Lung (tissue), 11 donors: ENCODE measurements at regions not wholly inside any gene's neighbourhood (a gene's known extent, or its start where the extent isn't known, plus 50 kb on each side); places are given as distances from the start of the nearest gene placed in this dataset.

Experiments
- ATAC-seq: fragments of 200-7000 bp; cut with Tn5 transposase; one replicate; pipeline ENCODE4 v1.9.1; 2020; ENCODE audit warnings: moderate number of reproducible peaks; ENCODE audit not compliant: insufficient read depth, low FRiP score
- DNase-seq, 3 donors: peaks; one replicate each; pipeline ENCODE4 v3.0.0-alpha.2; 2013 to 2017
- H3K27ac ChIP-seq, 2 donors: one replicate each; pipeline ENCODE4 v1.5.1; 2013; ENCODE audit warnings: mild to moderate bottlenecking in 2 of 2, moderate library complexity in 2 of 2, control low read depth in 1 of 2, inconsistent platforms in 1 of 2, low read depth in 1 of 2, low read length in 1 of 2
- H3K27me3 ChIP-seq, 3 donors: one replicate each; pipeline ENCODE4 v1.5.1; 2013; ENCODE audit warnings: low read length in 2 of 3; ENCODE audit not compliant: control insufficient read depth in 3 of 3, insufficient read depth in 3 of 3
- H3K36me3 ChIP-seq, 4 donors: one replicate each; pipeline ENCODE4 v1.5.1; 2013; ENCODE audit warnings: low read length in 4 of 4, mild to moderate bottlenecking in 1 of 4, moderate library complexity in 1 of 4; ENCODE audit not compliant: control insufficient read depth in 4 of 4, insufficient read depth in 4 of 4
- H3K4me1 ChIP-seq, 5 donors: one replicate each; pipeline ENCODE4 v1.5.1; 2013; ENCODE audit warnings: low read length in 5 of 5, mild to moderate bottlenecking in 2 of 5, moderate library complexity in 1 of 5; ENCODE audit not compliant: control insufficient read depth in 5 of 5, insufficient read depth in 5 of 5
- H3K4me3 ChIP-seq: one replicate; pipeline ENCODE4 v1.5.1; 2013; ENCODE audit warnings: mild to moderate bottlenecking, control low read depth, moderate library complexity
- H3K9ac ChIP-seq, 2 donors: one replicate each; pipeline ENCODE4 v1.5.1; 2013; ENCODE audit warnings: low read length in 2 of 2, control low read depth in 1 of 2; ENCODE audit not compliant: insufficient read depth in 1 of 2
- H3K9me3 ChIP-seq, 4 donors: one replicate each; pipeline ENCODE4 v1.5.1; 2013; ENCODE audit warnings: low read length in 3 of 4, mild to moderate bottlenecking in 1 of 4, moderate library complexity in 1 of 4; ENCODE audit not compliant: control insufficient read depth in 4 of 4, insufficient read depth in 3 of 4
- WGBS, 2 donors: extraction: QIAGEN DNeasy Blood & Tissue Kit; methylation state at CpG; one replicate each; pipeline ENCODE4 v1.1.7; 2013; 5-methylcytosine and 5-hydroxymethylcytosine counted together
- TF ChIP-seq, protein P1 (sequence below): IDR thresholded peaks from 2 replicates; pipeline ENCODE4 v1.5.1; 2012; ENCODE audit warnings: mild to moderate bottlenecking; ENCODE audit errors: control extremely low read depth, extremely low read depth
- donor health status: control.
- donor health status: control.
- donor health status: Bipolar disorder and iron deficiency.
- donor health status: healthy.
- donor health status: DM: yes; HTN: yes; CAD: no.

DNA sequence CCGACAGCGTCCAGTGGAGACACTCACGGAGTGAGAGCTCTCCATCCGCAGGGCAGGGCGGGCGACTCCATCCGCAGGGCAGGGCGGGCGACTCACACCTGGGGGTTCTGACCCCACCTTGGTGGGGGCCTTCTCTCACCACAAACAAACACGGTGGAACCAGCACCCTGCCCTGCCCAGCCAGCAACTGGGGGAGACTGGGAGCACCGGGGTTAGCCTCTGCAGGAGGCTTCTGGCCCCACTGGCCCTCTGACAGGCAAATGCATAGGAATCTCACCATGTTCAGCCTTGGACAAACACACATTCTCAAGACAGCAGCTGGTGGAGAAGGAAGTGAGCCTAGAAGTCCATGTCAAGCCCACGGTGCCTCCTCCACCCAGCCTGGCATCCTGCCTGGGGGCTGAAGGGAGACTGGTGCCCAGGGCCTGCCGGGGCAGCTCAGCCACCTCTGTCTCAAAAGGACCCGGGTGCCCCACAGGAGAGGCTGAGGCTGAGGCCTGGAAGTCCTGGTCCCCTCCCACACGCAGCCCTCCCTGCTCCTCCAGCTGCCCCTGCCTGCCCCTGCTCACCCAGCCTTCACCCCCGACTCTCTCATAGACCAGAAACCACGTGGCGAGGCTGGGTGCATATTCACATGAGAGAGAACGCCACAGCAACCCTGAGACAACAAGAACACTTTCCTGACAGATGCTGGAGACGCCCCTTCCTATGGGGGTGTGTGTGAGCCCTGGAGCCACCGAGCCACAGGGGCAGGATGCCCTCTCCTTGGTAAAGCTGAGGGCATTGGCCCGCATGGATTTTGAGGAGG lies 98.4 kb upstream of the B3GAT1 start:
- 65 to 79% methylated on average over 21 to 22 of the region's 22 CpGs for WGBS, 2 donors
- ATAC-seq: no peak
- peak in 1 of 3 donors; percentile 6 for DNase-seq
- H3K4me3 ChIP-seq: no peak overlapping the region
- H3K36me3 ChIP-seq: no peaks in the 10 kb centered on the region
- H3K27me3 ChIP-seq: peaks cover 0 to 12% (median 0%) of the 10 kb centered on the region in 3 donors
- no peak overlapping the region for H3K27ac ChIP-seq
- no peak overlapping the region for H3K9ac ChIP-seq
- TF ChIP-seq, protein P1, sequence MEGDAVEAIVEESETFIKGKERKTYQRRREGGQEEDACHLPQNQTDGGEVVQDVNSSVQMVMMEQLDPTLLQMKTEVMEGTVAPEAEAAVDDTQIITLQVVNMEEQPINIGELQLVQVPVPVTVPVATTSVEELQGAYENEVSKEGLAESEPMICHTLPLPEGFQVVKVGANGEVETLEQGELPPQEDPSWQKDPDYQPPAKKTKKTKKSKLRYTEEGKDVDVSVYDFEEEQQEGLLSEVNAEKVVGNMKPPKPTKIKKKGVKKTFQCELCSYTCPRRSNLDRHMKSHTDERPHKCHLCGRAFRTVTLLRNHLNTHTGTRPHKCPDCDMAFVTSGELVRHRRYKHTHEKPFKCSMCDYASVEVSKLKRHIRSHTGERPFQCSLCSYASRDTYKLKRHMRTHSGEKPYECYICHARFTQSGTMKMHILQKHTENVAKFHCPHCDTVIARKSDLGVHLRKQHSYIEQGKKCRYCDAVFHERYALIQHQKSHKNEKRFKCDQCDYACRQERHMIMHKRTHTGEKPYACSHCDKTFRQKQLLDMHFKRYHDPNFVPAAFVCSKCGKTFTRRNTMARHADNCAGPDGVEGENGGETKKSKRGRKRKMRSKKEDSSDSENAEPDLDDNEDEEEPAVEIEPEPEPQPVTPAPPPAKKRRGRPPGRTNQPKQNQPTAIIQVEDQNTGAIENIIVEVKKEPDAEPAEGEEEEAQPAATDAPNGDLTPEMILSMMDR: no peak
- H3K9me3 ChIP-seq: no peaks in the 10 kb centered on the region
- no peaks in the 10 kb centered on the region for H3K4me1 ChIP-seq

GRCh38 chr11:134509381-134510232 lies 97.6 kb upstream of the B3GAT1 start:
- DNase-seq (peak in 1 of 3 donors; percentile 8), ATAC-seq (no peak)
- H3K9me3 ChIP-seq: no peaks in the 10 kb centered on the region
- no peaks in the 10 kb centered on the region for H3K36me3 ChIP-seq
- H3K27ac ChIP-seq: no peak overlapping the region
- peaks cover 0 to 12% (median 0%) of the 10 kb centered on the region in 3 donors for H3K27me3 ChIP-seq
- H3K9ac ChIP-seq: no peak overlapping the region
- WGBS, 2 donors: 75 to 79% methylated on average over 20 of the region's 20 CpGs
- H3K4me1 ChIP-seq: no peaks in the 10 kb centered on the region
- H3K4me3 ChIP-seq: no peak overlapping the region
- TF ChIP-seq, protein P1: no peak

DNA sequence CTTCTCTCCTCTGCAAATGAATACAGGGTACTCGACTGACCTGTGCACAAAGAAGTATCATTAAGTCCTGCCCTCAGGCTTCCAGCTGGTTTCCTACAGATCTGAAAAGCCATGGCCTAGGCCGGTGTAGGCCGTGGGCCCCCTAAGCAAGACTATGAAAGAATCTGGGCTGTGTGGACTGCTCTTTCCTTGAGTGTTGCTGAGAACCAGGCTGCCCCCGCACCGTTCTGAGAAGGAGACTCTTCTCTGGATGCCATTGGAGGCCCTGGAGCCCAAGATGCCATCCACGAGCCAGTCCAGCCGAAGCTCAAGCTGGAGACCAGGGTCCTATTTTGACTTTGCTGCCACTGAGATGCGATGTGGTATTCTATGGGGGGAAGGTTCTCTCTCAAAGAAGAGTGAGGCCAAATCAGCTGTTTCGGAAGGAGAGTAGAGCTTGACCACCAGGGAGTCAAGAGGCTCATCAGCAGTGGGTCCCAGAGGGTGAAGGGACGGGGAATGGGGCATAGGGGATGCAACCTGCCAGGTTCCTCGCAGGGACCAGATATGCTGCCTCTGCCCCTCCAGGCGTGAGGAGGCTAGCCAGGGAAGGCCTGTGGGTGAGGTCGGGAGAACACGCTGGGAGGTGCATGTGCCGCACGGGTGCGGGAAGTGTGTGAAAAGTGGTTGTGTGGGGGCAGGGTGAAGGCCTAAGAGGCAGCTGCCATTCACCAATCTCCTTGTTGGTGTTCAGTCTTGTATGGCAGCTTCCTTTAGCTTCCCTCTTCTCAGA lies 96.4 kb upstream of the B3GAT1 start:
- 89 to 96% methylated on average over 17 of the region's 17 CpGs for WGBS, 2 donors
- Histone ChIP-seq H3K9me3 (peaks cover 0 to 2% (median 0%) of the 10 kb centered on the region in 4 donors), H3K4me3 (no peak overlapping the region), H3K4me1 (no peaks in the 10 kb centered on the region), H3K9ac (no peak overlapping the region), H3K27me3 (peaks cover 0 to 8% (median 0%) of the 10 kb centered on the region in 3 donors), H3K27ac (no peak overlapping the region), H3K36me3 (no peaks in the 10 kb centered on the region)
- TF ChIP-seq, protein P1: no peak
- DNase-seq: peak in 1 of 3 donors; percentile 2
- no peak for ATAC-seq
